H9 (cell line): ENCODE measurements at regions not wholly inside any gene's neighbourhood (a gene's known extent, or its start where the extent isn't known, plus 50 kb on each side); places are given as distances from the start of the nearest gene placed in this dataset.

Experiments used
- DNase-seq: peaks from one replicate; pipeline ENCODE4 v3.0.0-alpha.2; 2017
- H2AFZ ChIP-seq: one replicate; pipeline ENCODE4 v1.6.1; 2013; ENCODE audit warnings: mild to moderate bottlenecking, low read length, control low read depth, moderate library complexity
- H2AK5ac ChIP-seq: 2 replicates; pipeline ENCODE4 v1.6.1; 2013; ENCODE audit warnings: low read length, control low read depth, mixed read lengths; ENCODE audit not compliant: insufficient read length
- H2BK120ac ChIP-seq: one replicate; pipeline ENCODE4 v1.6.1; 2013; ENCODE audit warnings: low read depth, mild to moderate bottlenecking, low read length, control low read depth, inconsistent platforms; ENCODE audit not compliant: poor library complexity, severe bottlenecking
- H2BK12ac ChIP-seq: 2 replicates; pipeline ENCODE4 v1.6.1; 2013; ENCODE audit warnings: low read length, control low read depth, mixed read lengths, low read depth; ENCODE audit not compliant: insufficient read length
- H2BK15ac ChIP-seq: 2 replicates; pipeline ENCODE4 v1.6.1; 2013; ENCODE audit warnings: low read depth, low read length, control low read depth
- H2BK20ac ChIP-seq: one replicate; pipeline ENCODE4 v1.6.1; 2013; ENCODE audit warnings: low read depth, mild to moderate bottlenecking, low read length, control low read depth, inconsistent platforms; ENCODE audit not compliant: poor library complexity, severe bottlenecking
- H2BK5ac ChIP-seq: 2 replicates; pipeline ENCODE4 v1.6.1; 2013; ENCODE audit warnings: low read length, control low read depth, mixed read lengths; ENCODE audit not compliant: insufficient read length
- H3K14ac ChIP-seq: 2 replicates; pipeline ENCODE4 v1.6.1; 2013; ENCODE audit warnings: low read length, control low read depth; ENCODE audit not compliant: insufficient read depth
- H3K18ac ChIP-seq: 2 replicates; pipeline ENCODE4 v1.6.1; 2013; ENCODE audit warnings: low read depth, mild to moderate bottlenecking, mixed read lengths, low read length, control low read depth; ENCODE audit not compliant: insufficient read length
- H3K23ac ChIP-seq: 2 replicates; pipeline ENCODE4 v1.6.1; 2013; ENCODE audit warnings: low read length, control low read depth, mixed read lengths, low read depth; ENCODE audit not compliant: insufficient read length
- H3K23me2 ChIP-seq: 2 replicates; pipeline ENCODE4 v1.6.1; 2013; ENCODE audit warnings: low read depth, mild to moderate bottlenecking, mixed read lengths, low read length, control low read depth; ENCODE audit not compliant: insufficient read length, poor library complexity, severe bottlenecking
- H3K27ac ChIP-seq: 2 replicates; pipeline ENCODE4 v1.5.1; 2013; ENCODE audit warnings: low read length, control low read depth, mixed read lengths, low read depth; ENCODE audit not compliant: insufficient read length
- H3K27me3 ChIP-seq: 2 replicates; pipeline ENCODE4 v1.6.1; 2013; ENCODE audit warnings: low read length, control low read depth, inconsistent platforms; ENCODE audit not compliant: insufficient read depth
- H3K4ac ChIP-seq: 2 replicates; pipeline ENCODE4 v1.6.1; 2013; ENCODE audit warnings: low read depth, mild to moderate bottlenecking, control low read depth, inconsistent platforms, low read length, moderate library complexity
- H3K4me1 ChIP-seq: 2 replicates; pipeline ENCODE4 v1.6.1; 2013; ENCODE audit warnings: low read length, control low read depth, inconsistent platforms; ENCODE audit not compliant: insufficient read depth
- H3K4me2 ChIP-seq: 2 replicates; pipeline ENCODE4 v1.6.1; 2013; ENCODE audit warnings: low read length, control low read depth, mixed read lengths; ENCODE audit not compliant: insufficient read length, insufficient read depth
- H3K56ac ChIP-seq: 2 replicates; pipeline ENCODE4 v1.6.1; 2013; ENCODE audit warnings: low read depth, mild to moderate bottlenecking, mixed read lengths, low read length, control low read depth; ENCODE audit not compliant: insufficient read length
- H3K79me1 ChIP-seq: 2 replicates; pipeline ENCODE4 v1.6.1; 2013; ENCODE audit warnings: low read depth, mild to moderate bottlenecking, moderate library complexity, low read length, control low read depth, inconsistent platforms; ENCODE audit not compliant: insufficient read depth, poor library complexity, severe bottlenecking
- H3K79me2 ChIP-seq: 2 replicates; pipeline ENCODE4 v1.6.1; 2013; ENCODE audit warnings: low read length, control low read depth, inconsistent platforms; ENCODE audit not compliant: insufficient read depth
- H3K9ac ChIP-seq: 2 replicates; pipeline ENCODE4 v1.6.1; 2013; ENCODE audit warnings: low read length, control low read depth, mixed read lengths; ENCODE audit not compliant: insufficient read length; ENCODE audit errors: extremely low read depth
- H3K9me3 ChIP-seq: one replicate; pipeline ENCODE4 v1.6.1; 2013; ENCODE audit warnings: low read depth, low read length, inconsistent platforms; ENCODE audit not compliant: control insufficient read depth
- H3T11ph ChIP-seq: one replicate; pipeline ENCODE4 v1.6.1; 2013; ENCODE audit warnings: mild to moderate bottlenecking, low read length, control low read depth, inconsistent platforms
- H4K20me1 ChIP-seq: one replicate; pipeline ENCODE4 v1.6.1; 2013; ENCODE audit not compliant: control insufficient read depth, insufficient read length, insufficient read depth
- H4K5ac ChIP-seq: 2 replicates; pipeline ENCODE4 v1.6.1; 2013; ENCODE audit warnings: low read depth, mild to moderate bottlenecking, mixed read lengths, low read length, control low read depth; ENCODE audit not compliant: insufficient read length
- H4K8ac ChIP-seq: replicated peaks from 2 replicates; pipeline ENCODE4 v1.6.1; 2013; ENCODE audit warnings: low read length, control low read depth, mixed read lengths, low read depth; ENCODE audit not compliant: insufficient read length
- H4K91ac ChIP-seq: 2 replicates; pipeline ENCODE4 v1.6.1; 2013; ENCODE audit warnings: low read depth, mild to moderate bottlenecking, moderate library complexity, mixed read lengths, low read length, control low read depth; ENCODE audit not compliant: insufficient read length
- H3K27ac Mint-ChIP-seq, 3 experiments: 2 replicates in 2 of 3; 3 replicates in 1 of 3; pipeline ENCODE4 v1.8.0; 2020 to 2021; ENCODE audit warnings: mixed read lengths in 3 of 3, mild to moderate bottlenecking in 1 of 3, moderate library complexity in 1 of 3
- H3K27me3 Mint-ChIP-seq: 2 replicates; pipeline ENCODE4 v1.8.0; 2021; ENCODE audit warnings: low read depth, mild to moderate bottlenecking, moderate library complexity, mixed read lengths
- H3K36me3 Mint-ChIP-seq, 3 experiments: 2 replicates in 2 of 3; 3 replicates in 1 of 3; pipeline ENCODE4 v1.8.0; 2020 to 2021; ENCODE audit warnings: low read depth in 3 of 3, mixed read lengths in 3 of 3; ENCODE audit not compliant: insufficient read depth in 1 of 3
- H3K4me1 Mint-ChIP-seq, 2 experiments: 2 replicates each; pipeline ENCODE4 v1.8.0; 2020; ENCODE audit warnings: mixed read lengths in 2 of 2
- H3K4me3 Mint-ChIP-seq, 2 experiments: 2 replicates in 1 of 2; 3 replicates in 1 of 2; pipeline ENCODE4 v1.8.0; 2020 to 2021; ENCODE audit warnings: mild to moderate bottlenecking in 2 of 2, mixed read lengths in 2 of 2, moderate library complexity in 1 of 2
- H3K9me3 Mint-ChIP-seq, 2 experiments: 2 replicates in 1 of 2; 3 replicates in 1 of 2; pipeline ENCODE4 v1.8.0; 2020; ENCODE audit warnings: mild to moderate bottlenecking in 2 of 2, mixed read lengths in 2 of 2, moderate library complexity in 1 of 2
- CTCF ChIP-seq: fragments of 200-600 bp; sonication (generic); conservative IDR thresholded peaks from 3 replicates; pipeline ENCODE4 v1.8.0; 2021; ENCODE audit warnings: antibody characterized with exemption, mild to moderate bottlenecking
- WGBS: extraction: QIAGEN DNeasy Blood & Tissue Kit; methylation state at CpG from one replicate; pipeline ENCODE4 v1.1.7; 2013; ENCODE audit warnings: missing lambda C conversion rate, low lambda C conversion rate, mixed read lengths; ENCODE audit not compliant: insufficient read length; ENCODE audit errors: extremely low coverage; 5-methylcytosine and 5-hydroxymethylcytosine counted together

DNA sequence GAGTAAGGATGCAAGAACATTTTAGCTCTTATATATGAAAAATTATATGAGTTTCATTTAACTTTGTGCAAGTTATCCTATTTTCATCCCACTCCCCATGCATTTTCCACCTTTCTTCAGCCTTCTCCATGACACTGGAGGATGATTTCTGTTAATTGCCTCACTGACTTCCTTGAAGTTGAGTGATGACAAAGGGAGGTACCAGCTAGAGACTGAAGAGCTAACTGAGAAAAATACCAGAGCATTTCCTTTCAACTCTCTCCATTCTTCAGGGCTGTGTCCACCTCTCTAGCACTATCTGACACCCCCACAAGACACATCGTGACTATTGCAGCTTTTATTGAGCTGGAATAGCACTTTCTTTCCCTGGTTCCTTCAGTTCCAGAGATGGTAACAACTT, 711.6 kb upstream of the LRRC4C start:
- H3K79me1 ChIP-seq: no peaks in the 10 kb centered on the region
- Mint-ChIP-seq H3K27ac (no peak overlapping the region), H3K9me3 (no peaks in the 10 kb centered on the region), H3K36me3 (no peaks in the 10 kb centered on the region), H3K4me1 (no peaks in the 10 kb centered on the region), H3K4me3 (no peak overlapping the region), H3K27me3 (no peaks in the 10 kb centered on the region)
- DNase-seq: no peak
- no peak overlapping the region for H3T11ph ChIP-seq
- H4K20me1 ChIP-seq: no peaks in the 10 kb centered on the region
- H3K4me2 ChIP-seq: no peak overlapping the region
- no peak overlapping the region for H3K9ac ChIP-seq
- no peaks in the 10 kb centered on the region for H3K9me3 ChIP-seq
- no peak overlapping the region for H2AFZ ChIP-seq
- H2AK5ac ChIP-seq: no peak overlapping the region
- no peak overlapping the region for H4K91ac ChIP-seq
- H3K79me2 ChIP-seq: no peaks in the 10 kb centered on the region
- TF ChIP-seq CTCF: no peak
- no peaks in the 10 kb centered on the region for H3K23me2 ChIP-seq
- no peak overlapping the region for H3K4ac ChIP-seq
- no peak overlapping the region for H2BK5ac ChIP-seq
- WGBS: no CpG with 5 or more reads among the region's 1 CpG
- no peak overlapping the region for H2BK12ac ChIP-seq
- no peak overlapping the region for H3K18ac ChIP-seq
- H3K27ac ChIP-seq: no peak overlapping the region
- no peak overlapping the region for H3K56ac ChIP-seq
- no peak overlapping the region for H4K8ac ChIP-seq
- H2BK20ac ChIP-seq: no peak overlapping the region
- no peak overlapping the region for H2BK120ac ChIP-seq
- H3K27me3 ChIP-seq: no peaks in the 10 kb centered on the region
- H2BK15ac ChIP-seq: no peak overlapping the region
- H3K14ac ChIP-seq: no peak overlapping the region
- H4K5ac ChIP-seq: no peak overlapping the region
- no peaks in the 10 kb centered on the region for H3K4me1 ChIP-seq
- H3K23ac ChIP-seq: no peak overlapping the region
